Mammary epithelial cell (primary cell): ENCODE measurements at regions not wholly inside any gene's neighbourhood (a gene's known extent, or its start where the extent isn't known, plus 50 kb on each side); places are given as distances from the start of the nearest gene placed in this dataset.

Source experiments
- EZH2 ChIP-seq: IDR thresholded peaks from 2 replicates; pipeline ENCODE4 v1.6.1; 2012; ENCODE audit warnings: low read length, inconsistent platforms, borderline replicate concordance
- TF ChIP-seq, protein P1 (sequence below), 2 donors: IDR thresholded peaks in 1 of 2; conservative IDR thresholded peaks in 1 of 2; 2 replicates each; pipeline ENCODE4 v1.5.1; 2011 to 2012; ENCODE audit warnings: inconsistent platforms in 2 of 2, low read length in 2 of 2, mild to moderate bottlenecking in 2 of 2, control low read depth in 1 of 2, low read depth in 1 of 2; ENCODE audit not compliant: insufficient read depth in 1 of 2; ENCODE audit errors: extremely low read depth in 1 of 2

- no peak for TF ChIP-seq EZH2
- TF ChIP-seq, protein P1, sequence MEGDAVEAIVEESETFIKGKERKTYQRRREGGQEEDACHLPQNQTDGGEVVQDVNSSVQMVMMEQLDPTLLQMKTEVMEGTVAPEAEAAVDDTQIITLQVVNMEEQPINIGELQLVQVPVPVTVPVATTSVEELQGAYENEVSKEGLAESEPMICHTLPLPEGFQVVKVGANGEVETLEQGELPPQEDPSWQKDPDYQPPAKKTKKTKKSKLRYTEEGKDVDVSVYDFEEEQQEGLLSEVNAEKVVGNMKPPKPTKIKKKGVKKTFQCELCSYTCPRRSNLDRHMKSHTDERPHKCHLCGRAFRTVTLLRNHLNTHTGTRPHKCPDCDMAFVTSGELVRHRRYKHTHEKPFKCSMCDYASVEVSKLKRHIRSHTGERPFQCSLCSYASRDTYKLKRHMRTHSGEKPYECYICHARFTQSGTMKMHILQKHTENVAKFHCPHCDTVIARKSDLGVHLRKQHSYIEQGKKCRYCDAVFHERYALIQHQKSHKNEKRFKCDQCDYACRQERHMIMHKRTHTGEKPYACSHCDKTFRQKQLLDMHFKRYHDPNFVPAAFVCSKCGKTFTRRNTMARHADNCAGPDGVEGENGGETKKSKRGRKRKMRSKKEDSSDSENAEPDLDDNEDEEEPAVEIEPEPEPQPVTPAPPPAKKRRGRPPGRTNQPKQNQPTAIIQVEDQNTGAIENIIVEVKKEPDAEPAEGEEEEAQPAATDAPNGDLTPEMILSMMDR (conservative IDR thresholded peaks at IDR 0.05 in 1 of 2, IDR thresholded peaks at IDR 0.05 in 1 of 2; ENCODE audit: extremely low read depth in 1 of 2, insufficient read depth in 1 of 2, low read depth in 1 of 2, low read length in 2 of 2), result no peak
These were observed 128.8 kb upstream of the PRR23C start for GRCh38 chr3:139173372-139174108.
